22Rv1 (cell line): ENCODE measurements at regions not wholly inside any gene's neighbourhood (a gene's known extent, or its start where the extent isn't known, plus 50 kb on each side); places are given as distances from the start of the nearest gene placed in this dataset.
"Not testable (repeated sequence)": the region's sequence is repeated elsewhere in the genome, so short reads cannot be mapped to it uniquely, and the experiment has no call there.

Experiments used
- H3K27ac ChIP-seq: fragments of 450-650 bp; 2 replicates; pipeline ENCODE4 v1.5.1; 2017
- ZFX ChIP-seq: fragments of 450-650 bp; IDR thresholded peaks from 2 replicates; pipeline ENCODE4 v1.6.1; 2017; ENCODE audit warnings: antibody characterized with exemption, borderline replicate concordance
- TF ChIP-seq, protein P1 (sequence below): fragments of 450-650 bp; IDR thresholded peaks from 2 replicates; pipeline ENCODE4 v1.5.1; 2017; ENCODE audit warnings: mild to moderate bottlenecking

DNA sequence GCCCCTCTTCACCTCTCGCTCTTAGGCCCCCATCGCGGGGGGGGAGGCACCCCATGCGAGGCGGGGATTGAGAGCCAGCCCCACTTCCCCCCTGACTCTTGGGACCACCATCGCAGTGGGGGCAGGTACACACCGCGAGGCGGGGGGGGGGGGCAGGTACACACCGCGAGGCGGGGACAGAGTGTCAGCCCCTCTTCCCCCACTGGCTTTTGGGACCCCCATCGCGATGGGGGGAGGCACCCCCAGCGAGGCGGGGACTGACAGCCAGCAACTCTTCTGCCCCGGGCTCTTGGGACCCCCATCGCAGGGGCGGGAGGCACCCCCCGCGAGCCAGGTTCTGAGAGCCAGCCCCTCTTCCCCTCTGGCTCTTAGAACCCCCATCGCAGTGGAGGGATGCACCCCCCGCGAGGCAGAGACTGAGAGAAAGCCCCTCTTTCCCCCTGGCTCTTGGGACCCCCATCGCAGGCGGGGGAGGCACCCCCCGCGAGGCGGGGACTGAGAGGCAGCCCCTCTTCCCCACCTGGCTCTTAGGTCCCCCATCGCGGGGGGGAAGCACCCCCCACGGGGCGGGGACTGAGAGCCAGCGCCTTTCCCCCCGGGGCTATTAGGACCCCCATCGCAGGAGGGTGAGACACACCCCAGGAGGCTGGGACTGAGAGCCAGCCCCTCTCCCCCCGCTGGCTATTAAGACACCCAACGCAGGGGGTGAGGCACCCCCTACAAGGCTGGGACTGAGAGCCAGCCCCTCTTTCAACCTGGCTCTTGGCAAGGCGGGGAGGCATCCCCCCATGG, 196.5 kb upstream of the PZP start:
- TF ChIP-seq, protein P1, sequence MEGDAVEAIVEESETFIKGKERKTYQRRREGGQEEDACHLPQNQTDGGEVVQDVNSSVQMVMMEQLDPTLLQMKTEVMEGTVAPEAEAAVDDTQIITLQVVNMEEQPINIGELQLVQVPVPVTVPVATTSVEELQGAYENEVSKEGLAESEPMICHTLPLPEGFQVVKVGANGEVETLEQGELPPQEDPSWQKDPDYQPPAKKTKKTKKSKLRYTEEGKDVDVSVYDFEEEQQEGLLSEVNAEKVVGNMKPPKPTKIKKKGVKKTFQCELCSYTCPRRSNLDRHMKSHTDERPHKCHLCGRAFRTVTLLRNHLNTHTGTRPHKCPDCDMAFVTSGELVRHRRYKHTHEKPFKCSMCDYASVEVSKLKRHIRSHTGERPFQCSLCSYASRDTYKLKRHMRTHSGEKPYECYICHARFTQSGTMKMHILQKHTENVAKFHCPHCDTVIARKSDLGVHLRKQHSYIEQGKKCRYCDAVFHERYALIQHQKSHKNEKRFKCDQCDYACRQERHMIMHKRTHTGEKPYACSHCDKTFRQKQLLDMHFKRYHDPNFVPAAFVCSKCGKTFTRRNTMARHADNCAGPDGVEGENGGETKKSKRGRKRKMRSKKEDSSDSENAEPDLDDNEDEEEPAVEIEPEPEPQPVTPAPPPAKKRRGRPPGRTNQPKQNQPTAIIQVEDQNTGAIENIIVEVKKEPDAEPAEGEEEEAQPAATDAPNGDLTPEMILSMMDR: no peak
- TF ChIP-seq ZFX: no peak
- H3K27ac ChIP-seq: no peak overlapping the region

DNA sequence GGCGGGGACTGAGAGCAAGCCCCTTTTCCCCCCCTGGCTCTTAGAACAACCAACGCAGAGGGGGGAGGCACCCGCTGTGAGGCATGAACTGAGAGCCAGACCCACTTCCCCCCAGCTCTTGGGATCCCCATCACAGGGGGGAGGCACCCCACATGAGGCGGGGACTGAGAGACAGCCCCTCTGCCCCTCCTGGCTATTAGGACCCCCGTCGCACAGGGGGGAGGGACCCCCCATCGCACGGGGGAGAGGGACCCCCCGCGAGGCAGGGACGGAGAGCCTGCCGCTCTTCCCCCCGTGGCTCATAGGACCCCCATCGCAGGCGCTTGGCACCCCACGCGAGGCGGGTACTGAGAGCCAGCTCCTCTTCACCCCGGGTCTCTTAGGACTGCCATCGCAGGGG, 195.8 kb upstream of the PZP start:
- no peak overlapping the region for H3K27ac ChIP-seq
- TF ChIP-seq ZFX: no peak
- TF ChIP-seq, protein P1: no peak

DNA sequence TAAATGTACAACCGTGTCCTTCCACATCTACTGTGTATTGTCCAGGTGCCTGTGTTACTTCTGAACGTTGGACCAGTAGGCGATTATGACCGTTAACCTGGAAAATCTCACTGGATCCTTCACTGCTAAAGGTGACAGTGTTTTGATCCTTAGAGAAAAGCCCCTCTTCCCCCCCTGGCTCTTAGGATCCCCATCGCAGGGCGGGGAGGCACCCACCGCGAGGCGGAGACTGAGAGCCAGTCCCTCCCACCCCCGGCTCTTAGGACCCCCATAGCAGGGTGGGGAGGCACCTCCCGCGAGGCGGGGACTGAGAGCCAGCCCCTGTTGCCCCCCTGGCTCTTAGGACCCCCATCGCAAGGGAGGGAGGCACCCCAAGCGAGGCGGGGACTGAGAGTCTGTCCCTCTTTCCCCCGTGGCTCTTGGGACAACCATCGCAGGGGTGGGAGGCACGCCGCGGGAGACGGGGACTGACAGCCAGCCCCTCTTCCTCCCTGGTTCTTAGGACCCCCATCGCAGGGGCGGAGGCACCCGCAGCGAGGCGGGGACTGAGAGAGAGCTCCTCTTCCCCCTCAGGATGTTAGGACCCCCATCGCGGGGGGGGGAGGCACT, 194.3 kb upstream of the PZP start:
- not testable (repeated sequence) for H3K27ac ChIP-seq

DNA sequence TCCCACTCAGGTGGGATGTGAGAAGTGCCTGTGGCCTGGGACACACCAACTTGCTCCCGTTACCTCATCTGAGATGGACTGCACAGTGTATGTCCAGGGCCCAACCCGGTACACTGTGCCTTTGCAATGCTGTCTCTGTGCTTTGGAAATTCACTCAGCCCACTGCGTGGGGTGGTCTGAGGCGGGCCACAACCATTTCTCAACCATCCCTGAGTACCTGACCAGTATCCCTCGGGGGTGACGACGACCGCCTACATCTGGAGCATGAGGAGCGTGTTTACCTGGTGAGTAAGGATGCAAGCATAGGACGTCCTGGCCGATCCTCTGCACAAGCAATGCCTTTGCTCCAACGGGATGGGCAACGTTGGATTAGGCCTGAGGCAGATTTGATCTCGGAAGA, 188.2 kb upstream of the PZP start:
- not testable (repeated sequence) for H3K27ac ChIP-seq

DNA sequence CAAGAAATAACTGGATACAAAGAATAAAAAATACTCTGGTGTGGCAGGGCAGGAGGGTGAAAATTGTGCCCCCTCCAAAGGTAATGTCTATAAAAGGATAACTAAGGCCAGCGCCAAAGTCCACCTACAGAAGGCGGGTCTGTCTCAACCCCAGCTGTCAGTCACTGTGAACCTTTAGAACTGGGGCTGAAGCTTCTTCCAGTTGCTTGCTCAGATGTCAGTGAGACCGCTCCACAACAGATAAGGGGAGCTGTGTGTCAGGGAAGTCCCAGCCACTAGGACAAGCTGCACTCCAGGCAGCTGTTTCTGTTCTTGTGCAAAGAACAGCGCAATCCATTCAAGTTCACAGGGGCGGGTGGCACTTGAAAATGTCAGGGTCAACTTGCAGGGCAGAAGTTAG, 187.0 kb upstream of the PZP start:
- H3K27ac ChIP-seq: not testable (repeated sequence)

DNA sequence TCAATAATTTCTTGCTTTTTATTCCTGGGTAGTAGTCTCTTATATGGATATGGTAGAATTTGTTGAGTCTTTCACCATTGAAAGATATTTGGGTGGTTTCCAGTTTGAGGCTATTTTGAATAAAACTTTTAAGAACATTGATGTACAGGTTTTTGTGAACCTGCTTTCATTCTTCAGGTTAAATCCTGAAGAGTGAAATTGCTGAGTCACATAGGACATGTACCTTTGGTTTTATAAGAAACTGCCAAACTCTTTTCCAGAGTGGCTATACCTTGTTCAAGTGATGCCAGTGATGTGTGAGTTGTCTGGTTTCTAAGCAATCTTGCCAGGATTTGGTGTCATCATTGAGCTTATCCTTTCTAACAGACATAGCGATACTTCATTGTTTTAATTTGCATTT, 184.6 kb upstream of the PZP start:
- TF ChIP-seq, protein P1: no peak
- TF ChIP-seq ZFX: no peak
- no peak overlapping the region for H3K27ac ChIP-seq

DNA sequence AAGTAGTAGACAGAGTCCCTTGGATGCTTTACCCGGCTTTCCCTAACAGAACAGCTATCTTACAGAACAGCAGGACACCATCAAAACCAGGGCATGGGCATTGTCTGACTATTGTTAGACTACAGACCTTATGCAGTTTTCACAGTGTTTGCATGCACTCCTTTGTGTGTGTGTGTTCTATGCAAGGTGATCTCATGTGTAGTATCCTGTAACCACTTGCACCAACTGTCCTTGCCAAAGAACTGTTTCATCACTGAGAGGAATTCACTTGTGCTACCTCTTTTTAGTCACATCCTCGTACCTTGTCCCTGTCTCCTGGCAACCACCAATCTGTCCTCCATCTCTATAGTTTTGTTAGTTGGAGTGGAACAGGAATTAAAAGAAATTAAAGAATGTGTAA, 183.6 kb upstream of the PZP start:
- H3K27ac ChIP-seq: no peak overlapping the region
- TF ChIP-seq, protein P1: no peak
- TF ChIP-seq ZFX: no peak

DNA sequence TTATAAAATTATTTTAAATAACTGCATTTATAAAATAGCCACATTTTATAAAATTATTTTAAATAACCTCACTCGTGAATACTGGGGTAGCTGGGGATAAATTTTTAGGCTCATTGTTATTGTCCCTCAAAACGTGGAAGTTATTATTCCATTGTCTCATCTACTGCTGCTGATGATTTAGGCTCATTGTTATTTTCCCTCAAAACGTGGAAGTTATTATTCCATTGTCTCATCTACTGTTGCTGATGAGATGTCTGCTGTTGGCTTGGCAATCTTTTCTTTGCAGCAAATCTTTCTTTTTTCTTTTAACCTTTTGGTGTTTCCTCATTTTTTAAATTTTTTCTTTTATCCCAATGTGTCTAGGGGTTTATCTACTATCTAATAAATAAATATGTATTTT, 182.6 kb upstream of the PZP start:
- no peak for TF ChIP-seq ZFX
- TF ChIP-seq, protein P1: no peak
- H3K27ac ChIP-seq: no peak overlapping the region

DNA sequence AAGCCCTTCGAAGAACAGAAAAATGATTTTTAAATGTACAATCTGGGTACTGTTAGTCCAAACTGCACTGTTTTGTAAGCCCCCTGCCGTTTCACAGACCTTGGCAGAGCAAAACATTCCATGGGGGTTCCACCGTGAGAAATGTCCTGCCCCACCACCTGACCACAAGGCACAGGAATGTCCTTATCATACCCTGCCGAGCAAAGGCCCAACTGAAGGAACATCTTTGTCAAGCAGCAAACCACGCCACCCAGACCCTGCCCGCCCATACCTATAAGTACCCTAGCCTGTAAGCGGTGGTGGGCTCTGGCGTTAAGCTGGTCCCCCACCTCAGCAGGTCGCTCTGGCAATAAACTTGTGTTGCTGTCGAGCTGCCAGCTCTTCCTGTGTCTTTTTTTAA, 181.6 kb upstream of the PZP start:
- no peak overlapping the region for H3K27ac ChIP-seq
- no peak for TF ChIP-seq ZFX
- TF ChIP-seq, protein P1: no peak
